SK-N-SH treated with all-trans-retinoic acid at 6 μM for 48 hours (cell line): ENCODE measurements at regions not wholly inside any gene's neighbourhood (a gene's known extent, or its start where the extent isn't known, plus 50 kb on each side); places are given as distances from the start of the nearest gene placed in this dataset.

Source experiments
- ARNTL ChIP-seq: fragments of 450-650 bp; formaldehyde crosslinking; IDR thresholded peaks from 2 replicates; pipeline ENCODE4 v1.5.0; 2020; ENCODE audit warnings: low read depth, mild to moderate bottlenecking, moderate library complexity, borderline replicate concordance
- CSDC2 ChIP-seq: fragments of 250-450 bp; sonication (Bioruptor Pico); IDR thresholded peaks from 2 replicates; pipeline ENCODE4 v1.5.0; 2020; ENCODE audit warnings: mild to moderate bottlenecking, moderate library complexity
- OSR1 ChIP-seq: fragments of 250-450 bp; sonication (Bioruptor Pico); IDR thresholded peaks from 2 replicates; pipeline ENCODE4 v1.8.0; 2022; ENCODE audit warnings: moderate library complexity, mild to moderate bottlenecking, inconsistent platforms
- PATZ1 ChIP-seq: fragments of 250-450 bp; sonication (Bioruptor Pico); IDR thresholded peaks from 2 replicates; pipeline ENCODE4 v1.8.0; 2020; ENCODE audit warnings: mild to moderate bottlenecking, moderate library complexity, borderline replicate concordance
- POU6F1 ChIP-seq: fragments of 250-450 bp; sonication (Bioruptor Pico); IDR thresholded peaks from 2 replicates; pipeline ENCODE4 v1.8.0; 2021; ENCODE audit warnings: low read depth, mild to moderate bottlenecking, moderate library complexity, borderline replicate concordance
- PPARA ChIP-seq: fragments of 250-450 bp; sonication (Bioruptor Pico); IDR thresholded peaks from 2 replicates; pipeline ENCODE4 v1.5.0; 2020; ENCODE audit warnings: mild to moderate bottlenecking, borderline replicate concordance
- RARB ChIP-seq: fragments of 250-450 bp; sonication (Bioruptor Pico); IDR thresholded peaks from 2 replicates; pipeline ENCODE4 v1.8.0; 2021; ENCODE audit warnings: mild to moderate bottlenecking, moderate library complexity
- TSHZ2 ChIP-seq: fragments of 250-450 bp; sonication (Bioruptor Pico); IDR thresholded peaks from 2 replicates; pipeline ENCODE4 v1.5.0; 2020; ENCODE audit warnings: mild to moderate bottlenecking, moderate library complexity
- ZC3H10 ChIP-seq: fragments of 250-450 bp; sonication (Bioruptor Pico); IDR thresholded peaks from 2 replicates; pipeline ENCODE4 v1.5.1; 2021; ENCODE audit warnings: mild to moderate bottlenecking, moderate library complexity
- ZFP3 ChIP-seq: fragments of 250-450 bp; sonication (Bioruptor Pico); IDR thresholded peaks from 2 replicates; pipeline ENCODE4 v1.5.0; 2020; ENCODE audit warnings: mild to moderate bottlenecking, moderate library complexity
- ZFP30 ChIP-seq: fragments of 450-650 bp; formaldehyde crosslinking; IDR thresholded peaks from 2 replicates; pipeline ENCODE4 v1.5.0; 2022; ENCODE audit warnings: mild to moderate bottlenecking, moderate library complexity
- ZNF70 ChIP-seq: fragments of 450-650 bp; formaldehyde crosslinking; IDR thresholded peaks from 2 replicates; pipeline ENCODE4 v1.5.0; 2020; ENCODE audit warnings: mild to moderate bottlenecking, moderate library complexity

DNA sequence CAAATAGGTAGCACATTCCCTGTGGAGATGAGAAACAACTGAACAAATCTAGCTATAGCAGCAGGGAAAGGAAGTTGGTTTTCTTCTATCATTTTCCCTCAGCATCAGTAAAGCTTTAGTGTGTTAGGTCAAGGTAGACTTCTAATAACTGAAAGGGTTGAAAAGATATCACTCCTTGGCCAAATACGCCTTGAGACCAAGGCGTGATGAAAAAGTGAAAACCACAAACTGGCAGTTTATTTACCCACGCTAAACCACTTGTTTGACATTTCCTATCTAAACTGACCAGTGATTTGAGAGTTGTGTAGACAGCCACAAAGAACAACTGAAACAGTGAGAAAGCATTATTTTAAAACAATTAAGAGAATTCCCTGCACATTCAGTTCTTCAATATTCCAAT is 99.6 kb upstream of the SOX5 start:
- TF ChIP-seq RARB (CRISPR knock-in tag), result no peak
- TF ChIP-seq PATZ1 (CRISPR knock-in tag), result no peak
- TF ChIP-seq ZC3H10, result no peak
- TF ChIP-seq ARNTL (CRISPR knock-in tag), result no peak
- no peak for TF ChIP-seq CSDC2 (CRISPR knock-in tag)
- TF ChIP-seq TSHZ2 (CRISPR knock-in tag), result no peak
- TF ChIP-seq ZFP3 (CRISPR knock-in tag), result no peak
- TF ChIP-seq POU6F1, result no peak
- TF ChIP-seq PPARA (CRISPR knock-in tag), result no peak
- no peak for TF ChIP-seq ZFP30 (CRISPR knock-in tag)
- TF ChIP-seq ZNF70, result no peak
- no peak for TF ChIP-seq OSR1 (CRISPR knock-in tag)
